Endothelial cell of umbilical vein (primary cell): ENCODE measurements at regions not wholly inside any gene's neighbourhood (a gene's known extent, or its start where the extent isn't known, plus 50 kb on each side); places are given as distances from the start of the nearest gene placed in this dataset.

ENCODE experiments used
- CTCF ChIP-seq, 2 donors: IDR thresholded peaks; 1 replicate in 1 of 2; 2 replicates in 1 of 2; pipeline ENCODE4 v1.5.1; 2011; ENCODE audit warnings: low read length in 2 of 2, mild to moderate bottlenecking in 2 of 2, moderate library complexity in 2 of 2, control low read depth in 1 of 2, inconsistent platforms in 1 of 2, low read depth in 1 of 2; ENCODE audit not compliant: insufficient read depth in 1 of 2; ENCODE audit errors: extremely low read depth in 1 of 2
- EZH2 ChIP-seq: IDR thresholded peaks from 2 replicates; pipeline ENCODE4 v1.6.1; 2012; ENCODE audit warnings: borderline replicate concordance, low read depth, mild to moderate bottlenecking, moderate library complexity, low read length, inconsistent platforms; ENCODE audit not compliant: severe bottlenecking
- POLR2A ChIP-seq: IDR thresholded peaks from 2 replicates; pipeline ENCODE4 v1.6.1; 2012; ENCODE audit warnings: low read depth, mild to moderate bottlenecking, control low read depth, low read length
- POLR2AphosphoS5 ChIP-seq: IDR thresholded peaks from 2 replicates; pipeline ENCODE4 v1.6.1; 2012; ENCODE audit warnings: low read depth, mild to moderate bottlenecking, control low read depth, low read length, moderate library complexity; ENCODE audit not compliant: insufficient read depth

DNA sequence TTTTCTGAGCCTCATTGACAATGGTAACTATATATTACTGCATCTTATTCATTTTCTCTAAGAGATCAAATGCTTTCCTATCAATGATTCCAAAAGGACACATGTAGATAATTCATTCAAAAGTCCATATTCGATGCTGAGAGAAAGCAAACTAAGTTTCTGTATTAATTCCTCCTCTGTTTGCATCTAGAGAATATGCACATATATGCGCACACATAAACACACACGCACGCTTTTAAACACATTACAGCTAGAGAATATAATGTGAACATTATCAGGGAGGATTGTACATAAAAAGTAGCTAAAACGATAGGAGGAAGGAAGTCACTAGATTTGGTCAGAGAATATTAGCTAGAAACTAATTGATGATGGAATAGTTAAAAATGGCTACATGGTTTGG lies 379.0 kb upstream of the NETO1 start:
- TF ChIP-seq CTCF (IDR thresholded peaks at IDR 0.05; ENCODE audit: extremely low read depth in 1 of 2, insufficient read depth in 1 of 2, low read depth in 1 of 2, low read length in 2 of 2) (no peak), EZH2 (no peak), POLR2A (no peak), POLR2AphosphoS5 (no peak)
